VCaP (cell line): ENCODE measurements at regions not wholly inside any gene's neighbourhood (a gene's known extent, or its start where the extent isn't known, plus 50 kb on each side); places are given as distances from the start of the nearest gene placed in this dataset.

Experiments used
- H3K27ac ChIP-seq: fragments of 450-650 bp; 2 replicates; pipeline ENCODE4 v1.5.1; 2017
- TF ChIP-seq, protein P1 (sequence below): fragments of 450-650 bp; conservative IDR thresholded peaks from 2 replicates; pipeline ENCODE4 v1.5.1; 2017; ENCODE audit warnings: mild to moderate bottlenecking, moderate library complexity

DNA sequence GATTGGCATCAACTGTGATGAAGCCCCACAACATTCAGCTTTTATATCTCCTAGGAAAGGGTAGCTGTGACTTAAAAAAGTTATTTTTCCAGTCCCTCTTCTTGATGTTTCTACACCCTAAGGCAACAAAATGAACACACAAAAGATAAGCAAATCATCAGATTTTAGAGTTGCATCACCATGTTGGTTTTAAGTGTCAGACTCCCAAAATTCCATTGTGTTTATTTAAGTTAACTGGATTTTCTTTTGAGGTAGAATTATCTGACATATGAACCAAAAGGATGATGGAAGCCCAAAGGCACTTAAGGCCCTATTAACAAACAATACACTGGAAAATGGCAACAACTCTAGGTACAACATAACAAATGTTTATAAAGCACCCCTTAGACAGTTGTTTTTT is 261.7 kb upstream of the SLC39A10 start:
- H3K27ac ChIP-seq = no peak overlapping the region
- TF ChIP-seq, protein P1, sequence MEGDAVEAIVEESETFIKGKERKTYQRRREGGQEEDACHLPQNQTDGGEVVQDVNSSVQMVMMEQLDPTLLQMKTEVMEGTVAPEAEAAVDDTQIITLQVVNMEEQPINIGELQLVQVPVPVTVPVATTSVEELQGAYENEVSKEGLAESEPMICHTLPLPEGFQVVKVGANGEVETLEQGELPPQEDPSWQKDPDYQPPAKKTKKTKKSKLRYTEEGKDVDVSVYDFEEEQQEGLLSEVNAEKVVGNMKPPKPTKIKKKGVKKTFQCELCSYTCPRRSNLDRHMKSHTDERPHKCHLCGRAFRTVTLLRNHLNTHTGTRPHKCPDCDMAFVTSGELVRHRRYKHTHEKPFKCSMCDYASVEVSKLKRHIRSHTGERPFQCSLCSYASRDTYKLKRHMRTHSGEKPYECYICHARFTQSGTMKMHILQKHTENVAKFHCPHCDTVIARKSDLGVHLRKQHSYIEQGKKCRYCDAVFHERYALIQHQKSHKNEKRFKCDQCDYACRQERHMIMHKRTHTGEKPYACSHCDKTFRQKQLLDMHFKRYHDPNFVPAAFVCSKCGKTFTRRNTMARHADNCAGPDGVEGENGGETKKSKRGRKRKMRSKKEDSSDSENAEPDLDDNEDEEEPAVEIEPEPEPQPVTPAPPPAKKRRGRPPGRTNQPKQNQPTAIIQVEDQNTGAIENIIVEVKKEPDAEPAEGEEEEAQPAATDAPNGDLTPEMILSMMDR = no peak

DNA sequence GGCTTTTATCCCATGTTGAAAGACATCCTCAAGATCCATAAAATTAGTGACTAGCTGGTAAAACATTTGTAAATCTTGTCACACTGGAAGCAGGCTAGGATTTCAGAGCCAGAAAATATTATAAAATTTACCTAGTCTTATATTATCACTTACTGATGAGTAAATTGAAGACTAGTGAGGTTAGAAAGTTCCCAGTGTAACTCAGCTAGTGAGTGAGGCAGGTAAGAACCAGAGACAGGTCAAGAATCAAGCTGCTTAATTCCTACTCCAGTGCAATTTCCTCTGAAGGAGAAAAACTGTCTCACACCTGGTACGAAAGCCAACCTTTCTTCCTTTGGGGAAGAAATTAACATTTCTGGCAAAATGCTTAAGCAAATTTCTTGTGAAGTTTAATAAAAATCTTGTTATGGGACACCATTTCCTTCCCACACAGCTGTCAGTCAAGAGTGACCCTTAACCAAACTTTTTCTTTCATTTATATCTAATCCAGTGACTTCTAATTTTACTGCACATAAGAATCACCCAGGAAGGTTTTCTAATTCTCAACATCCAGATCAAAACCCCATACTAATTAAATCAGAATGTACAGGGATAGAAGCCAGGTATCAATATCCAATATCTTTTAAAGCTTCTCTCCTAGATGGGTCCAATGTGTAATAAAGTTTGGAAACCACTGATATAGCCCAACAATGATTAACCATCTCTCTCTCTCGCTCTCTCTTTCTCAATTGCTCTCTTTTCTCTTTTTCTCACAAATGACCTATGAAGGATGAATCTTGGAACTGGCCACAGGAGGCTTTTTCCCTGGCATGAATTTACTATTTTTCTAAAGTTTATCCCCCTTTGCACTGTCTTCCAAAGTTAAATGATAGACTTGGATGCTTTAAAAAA is 264.3 kb upstream of the SLC39A10 start:
- TF ChIP-seq, protein P1 = no peak
- no peak overlapping the region for H3K27ac ChIP-seq

GRCh38 chr2:195390686-195391321 is 266.2 kb upstream of the SLC39A10 start:
- TF ChIP-seq, protein P1 = no peak
- no peak overlapping the region for H3K27ac ChIP-seq

DNA sequence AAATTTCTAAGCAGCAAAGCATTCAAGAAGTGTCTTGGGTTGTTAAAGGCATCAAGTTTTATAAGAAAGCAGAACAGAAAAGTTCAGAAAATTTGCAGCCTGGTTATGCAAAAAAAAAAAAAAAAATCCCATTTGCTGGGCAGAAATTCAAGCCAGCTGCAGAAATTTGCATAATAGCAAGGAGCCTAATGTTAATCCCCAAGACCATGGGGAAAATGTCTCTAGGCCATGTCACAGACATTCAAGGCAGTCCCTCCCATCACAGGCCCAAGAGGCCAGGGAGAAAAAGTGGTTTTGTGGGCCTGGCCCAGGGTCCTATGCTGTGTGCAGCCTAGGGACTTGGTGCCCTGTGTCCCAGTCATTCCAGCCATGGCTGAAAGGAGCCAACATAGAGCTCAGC is 269.0 kb upstream of the SLC39A10 start:
- H3K27ac ChIP-seq = no peak overlapping the region
- TF ChIP-seq, protein P1 = no peak

GRCh38 chr2:195382186-195382585 is 274.8 kb upstream of the SLC39A10 start:
- TF ChIP-seq, protein P1 = no peak
- H3K27ac ChIP-seq = no peak overlapping the region

GRCh38 chr2:195370167-195370943 is 286.7 kb upstream of the SLC39A10 start:
- TF ChIP-seq, protein P1 = no peak
- H3K27ac ChIP-seq = peak overlapping the region; percentile 93

DNA sequence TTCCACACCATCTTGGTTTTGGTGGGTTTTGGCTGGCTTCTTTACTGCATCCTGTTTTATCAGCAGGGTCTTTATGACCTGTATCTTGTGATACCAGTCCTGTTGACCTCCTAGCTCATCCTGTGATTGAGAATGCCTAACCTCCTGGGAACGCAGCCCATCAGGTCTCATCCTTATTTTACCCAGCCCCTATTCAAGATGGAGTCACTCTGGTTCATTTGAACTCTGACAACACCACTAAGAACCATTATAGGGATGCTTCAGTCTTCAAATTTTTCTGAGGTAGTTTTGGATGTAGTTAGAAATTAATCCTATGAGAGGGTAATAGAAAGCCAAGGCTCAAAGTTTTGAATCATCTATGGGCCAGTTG is 287.8 kb upstream of the SLC39A10 start:
- TF ChIP-seq, protein P1 = no peak
- peak overlapping the region; percentile 93 for H3K27ac ChIP-seq
